Ishikawa (cell line): ENCODE measurements at regions not wholly inside any gene's neighbourhood (a gene's known extent, or its start where the extent isn't known, plus 50 kb on each side); places are given as distances from the start of the nearest gene placed in this dataset.

Source experiments
- CEBPB ChIP-seq: IDR thresholded peaks from 2 replicates; pipeline ENCODE4 v1.6.1; 2012
- CREB1 ChIP-seq: IDR thresholded peaks from 2 replicates; pipeline ENCODE4 v1.6.1; 2012; ENCODE audit warnings: low read depth
- EGR1 ChIP-seq: IDR thresholded peaks from 2 replicates; pipeline ENCODE4 v1.6.1; 2012
- EP300 ChIP-seq: IDR thresholded peaks from 2 replicates; pipeline ENCODE4 v1.6.1; 2012; ENCODE audit warnings: borderline replicate concordance
- FOXM1 ChIP-seq: IDR thresholded peaks from 2 replicates; pipeline ENCODE4 v1.6.1; 2012; ENCODE audit warnings: low read depth, borderline replicate concordance
- NFIC ChIP-seq: IDR thresholded peaks from 2 replicates; pipeline ENCODE4 v1.6.1; 2012
- RAD21 ChIP-seq: IDR thresholded peaks from 2 replicates; pipeline ENCODE4 v1.6.1; 2012; ENCODE audit warnings: low read depth
- TAF1 ChIP-seq: IDR thresholded peaks from 2 replicates; pipeline ENCODE4 v1.6.1; 2012; ENCODE audit warnings: low read depth, mild to moderate bottlenecking
- TCF12 ChIP-seq: IDR thresholded peaks from 2 replicates; pipeline ENCODE4 v1.6.1; 2012; ENCODE audit warnings: low read depth
- TEAD4 ChIP-seq: IDR thresholded peaks from 2 replicates; pipeline ENCODE4 v1.6.1; 2012
- YY1 ChIP-seq: IDR thresholded peaks from 2 replicates; pipeline ENCODE4 v1.6.1; 2012; ENCODE audit warnings: low read depth
- ZBTB7A ChIP-seq: IDR thresholded peaks from 2 replicates; pipeline ENCODE4 v1.6.1; 2012; ENCODE audit warnings: low read depth
- TF ChIP-seq, protein P1 (sequence below): IDR thresholded peaks from 2 replicates; pipeline ENCODE4 v1.6.1; 2012
- TF ChIP-seq, protein P2 (sequence below): IDR thresholded peaks from 2 replicates; pipeline ENCODE4 v1.6.1; 2012
- TF ChIP-seq, protein P3 (sequence below): IDR thresholded peaks from 2 replicates; pipeline ENCODE4 v1.6.1; 2012; ENCODE audit warnings: low read depth, mild to moderate bottlenecking

DNA sequence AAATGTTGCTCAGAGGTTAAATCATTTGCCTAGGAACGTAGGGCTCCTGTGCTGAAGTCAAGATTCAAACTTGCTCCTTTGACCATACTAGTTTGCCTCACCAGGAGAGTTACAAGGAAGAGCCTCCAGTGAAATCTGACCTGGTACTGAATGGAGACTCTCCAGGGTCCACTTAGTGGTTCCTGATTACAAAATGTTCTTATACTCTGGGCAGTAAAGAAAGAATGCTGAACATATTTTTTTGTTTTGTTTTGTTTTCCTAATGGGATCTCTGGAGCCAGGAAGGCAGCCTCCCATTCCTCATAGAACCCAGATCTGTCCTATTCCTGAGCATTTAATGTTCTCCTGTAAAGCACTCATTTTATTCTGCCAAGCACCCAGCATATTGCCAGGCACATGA lies 256.5 kb upstream of the CLINT1 start:
- TF ChIP-seq, protein P1, sequence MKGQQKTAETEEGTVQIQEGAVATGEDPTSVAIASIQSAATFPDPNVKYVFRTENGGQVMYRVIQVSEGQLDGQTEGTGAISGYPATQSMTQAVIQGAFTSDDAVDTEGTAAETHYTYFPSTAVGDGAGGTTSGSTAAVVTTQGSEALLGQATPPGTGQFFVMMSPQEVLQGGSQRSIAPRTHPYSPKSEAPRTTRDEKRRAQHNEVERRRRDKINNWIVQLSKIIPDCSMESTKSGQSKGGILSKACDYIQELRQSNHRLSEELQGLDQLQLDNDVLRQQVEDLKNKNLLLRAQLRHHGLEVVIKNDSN = no peak
- TF ChIP-seq TCF12 = no peak
- TF ChIP-seq, protein P2, sequence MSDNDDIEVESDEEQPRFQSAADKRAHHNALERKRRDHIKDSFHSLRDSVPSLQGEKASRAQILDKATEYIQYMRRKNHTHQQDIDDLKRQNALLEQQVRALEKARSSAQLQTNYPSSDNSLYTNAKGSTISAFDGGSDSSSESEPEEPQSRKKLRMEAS = no peak
- TF ChIP-seq TAF1 = no peak
- TF ChIP-seq ZBTB7A = no peak
- TF ChIP-seq, protein P3, sequence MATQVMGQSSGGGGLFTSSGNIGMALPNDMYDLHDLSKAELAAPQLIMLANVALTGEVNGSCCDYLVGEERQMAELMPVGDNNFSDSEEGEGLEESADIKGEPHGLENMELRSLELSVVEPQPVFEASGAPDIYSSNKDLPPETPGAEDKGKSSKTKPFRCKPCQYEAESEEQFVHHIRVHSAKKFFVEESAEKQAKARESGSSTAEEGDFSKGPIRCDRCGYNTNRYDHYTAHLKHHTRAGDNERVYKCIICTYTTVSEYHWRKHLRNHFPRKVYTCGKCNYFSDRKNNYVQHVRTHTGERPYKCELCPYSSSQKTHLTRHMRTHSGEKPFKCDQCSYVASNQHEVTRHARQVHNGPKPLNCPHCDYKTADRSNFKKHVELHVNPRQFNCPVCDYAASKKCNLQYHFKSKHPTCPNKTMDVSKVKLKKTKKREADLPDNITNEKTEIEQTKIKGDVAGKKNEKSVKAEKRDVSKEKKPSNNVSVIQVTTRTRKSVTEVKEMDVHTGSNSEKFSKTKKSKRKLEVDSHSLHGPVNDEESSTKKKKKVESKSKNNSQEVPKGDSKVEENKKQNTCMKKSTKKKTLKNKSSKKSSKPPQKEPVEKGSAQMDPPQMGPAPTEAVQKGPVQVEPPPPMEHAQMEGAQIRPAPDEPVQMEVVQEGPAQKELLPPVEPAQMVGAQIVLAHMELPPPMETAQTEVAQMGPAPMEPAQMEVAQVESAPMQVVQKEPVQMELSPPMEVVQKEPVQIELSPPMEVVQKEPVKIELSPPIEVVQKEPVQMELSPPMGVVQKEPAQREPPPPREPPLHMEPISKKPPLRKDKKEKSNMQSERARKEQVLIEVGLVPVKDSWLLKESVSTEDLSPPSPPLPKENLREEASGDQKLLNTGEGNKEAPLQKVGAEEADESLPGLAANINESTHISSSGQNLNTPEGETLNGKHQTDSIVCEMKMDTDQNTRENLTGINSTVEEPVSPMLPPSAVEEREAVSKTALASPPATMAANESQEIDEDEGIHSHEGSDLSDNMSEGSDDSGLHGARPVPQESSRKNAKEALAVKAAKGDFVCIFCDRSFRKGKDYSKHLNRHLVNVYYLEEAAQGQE = no peak
- no peak for TF ChIP-seq TEAD4
- TF ChIP-seq NFIC = no peak

DNA sequence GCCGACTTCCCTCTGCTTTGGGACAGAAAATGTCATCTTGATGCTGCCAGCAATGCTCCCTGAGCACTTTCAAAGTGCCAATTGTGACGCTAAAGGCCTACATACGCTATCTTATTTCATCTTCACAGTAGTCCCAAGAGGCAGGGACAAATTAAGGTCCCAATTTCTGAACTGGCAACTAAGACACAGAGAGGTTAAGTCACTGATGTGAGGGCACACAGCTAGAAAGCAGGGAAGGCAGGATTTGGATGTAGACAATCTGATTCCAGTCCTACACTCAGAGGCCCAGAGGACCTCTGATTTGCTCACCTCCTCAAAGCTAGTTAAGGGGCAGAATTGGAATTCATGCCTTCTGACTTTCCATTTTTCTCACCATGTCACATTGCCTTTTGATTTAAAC lies 249.2 kb upstream of the CLINT1 start:
- no peak for TF ChIP-seq TEAD4
- TF ChIP-seq ZBTB7A = no peak
- no peak for TF ChIP-seq YY1
- no peak for TF ChIP-seq EP300
- TF ChIP-seq RAD21 = no peak
- TF ChIP-seq CREB1 = no peak
- no peak for TF ChIP-seq NFIC

DNA sequence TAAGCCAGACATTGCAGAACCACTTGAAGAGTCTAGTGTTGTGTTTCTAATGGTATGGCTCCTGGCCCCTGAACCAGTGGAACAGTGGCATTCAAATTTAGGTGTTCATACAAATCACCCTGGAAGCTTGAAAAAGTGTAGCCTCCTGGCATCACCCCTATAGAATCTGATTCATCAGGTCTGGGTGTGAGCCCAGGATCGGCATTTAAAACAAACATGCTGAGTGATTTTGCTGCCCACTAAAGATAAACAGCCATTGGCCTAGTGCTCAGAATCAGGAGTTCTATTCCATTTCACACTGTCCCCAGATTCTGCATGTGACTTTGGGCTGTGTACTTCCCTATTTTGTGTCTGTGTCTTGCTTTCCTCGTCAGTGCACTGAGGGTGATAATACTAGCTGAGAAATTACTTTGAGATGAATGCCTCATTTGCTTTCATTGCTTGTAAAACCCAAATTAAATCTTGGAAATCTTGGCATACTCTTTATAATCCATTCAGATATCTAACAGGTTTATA lies 241.5 kb upstream of the CLINT1 start:
- TF ChIP-seq FOXM1 (no peak), RAD21 (no peak), ZBTB7A (no peak), CEBPB (no peak), CREB1 (no peak), YY1 (no peak), NFIC (no peak), TAF1 (no peak), TCF12 (no peak)
- TF ChIP-seq, protein P3 = no peak
- TF ChIP-seq, protein P2 = no peak

DNA sequence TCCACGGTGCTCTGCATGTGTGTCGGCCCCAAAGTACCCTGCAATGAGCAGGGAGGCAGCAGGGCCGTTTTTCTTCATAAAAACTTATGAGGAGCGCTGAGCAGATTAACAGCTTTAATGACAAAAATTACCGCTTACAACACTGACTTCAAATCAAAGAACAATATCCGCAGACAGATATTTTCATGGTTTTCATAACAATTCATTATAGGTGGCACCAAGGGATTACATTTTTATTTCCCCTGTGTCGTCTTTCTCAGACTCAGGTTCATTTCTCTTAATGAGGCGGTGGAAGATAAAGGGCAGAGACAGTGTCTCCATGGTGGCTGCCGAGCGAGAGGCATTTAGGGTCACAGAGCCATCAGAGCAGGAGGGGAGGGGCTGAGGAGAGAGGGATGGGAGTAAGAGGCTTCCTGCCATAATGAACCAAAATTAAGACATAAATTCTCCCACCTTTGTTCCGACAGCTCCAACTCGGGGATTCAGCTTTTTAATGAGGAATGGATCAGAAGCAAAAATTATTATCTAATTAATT lies 240.7 kb upstream of the CLINT1 start:
- TF ChIP-seq EGR1 (no peak), CREB1 (no peak), TCF12 (no peak), CEBPB (no peak), EP300 (no peak), ZBTB7A (no peak), RAD21 (no peak), TEAD4 (no peak), YY1 (no peak), FOXM1 (no peak), NFIC (no peak), TAF1 (no peak)
- TF ChIP-seq, protein P2 = no peak
- TF ChIP-seq, protein P3 = no peak
- TF ChIP-seq, protein P1 = no peak
